Heart left ventricle (tissue), 16 donors: ENCODE measurements at regions not wholly inside any gene's neighbourhood (a gene's known extent, or its start where the extent isn't known, plus 50 kb on each side); places are given as distances from the start of the nearest gene placed in this dataset.
A peak's percentile ranks its signal among the peaks of the same experiment; 100 is the strongest.

Source experiments
- ATAC-seq, 4 donors: fragments of 200-7000 bp; cut with Tn5 transposase; one replicate each; pipeline ENCODE4 v1.9.1; 2020 to 2022; ENCODE audit warnings: moderate library complexity in 4 of 4, mild to moderate bottlenecking in 3 of 4, moderate number of reproducible peaks in 1 of 4
- DNase-seq, 5 donors: peaks; one replicate each; pipeline ENCODE4 v3.0.0-alpha.2; 2020
- H3K27ac ChIP-seq, 12 donors: fragments of 200-600 bp; sonication (generic) in 4 of 12; one replicate each; pipeline versions ENCODE4 v1.5.0 to v1.8.0; 2016 to 2022; ENCODE audit warnings: mild to moderate bottlenecking in 2 of 12
- H3K27me3 ChIP-seq, 9 donors: fragments of 200-600 bp; sonication (generic) in 2 of 9; one replicate each; pipeline versions ENCODE4 v1.5.1 to v1.8.0; 2016 to 2022; ENCODE audit warnings: mild to moderate bottlenecking in 3 of 9
- H3K36me3 ChIP-seq, 9 donors: fragments of 200-600 bp; sonication (generic) in 2 of 9; one replicate each; pipeline versions ENCODE4 v1.5.0 to v1.8.0; 2018 to 2022; ENCODE audit warnings: mild to moderate bottlenecking in 2 of 9
- H3K4me1 ChIP-seq, 12 donors: fragments of 200-600 bp; sonication (generic) in 4 of 12; one replicate each; pipeline versions ENCODE4 v1.5.0 to v1.8.0; 2016 to 2022; ENCODE audit warnings: mild to moderate bottlenecking in 3 of 12
- H3K4me3 ChIP-seq, 12 donors: fragments of 200-600 bp; sonication (generic) in 4 of 12; one replicate each; pipeline versions ENCODE4 v1.5.0 to v1.8.0; 2017 to 2022; ENCODE audit warnings: mild to moderate bottlenecking in 9 of 12, moderate library complexity in 4 of 12
- H3K9me3 ChIP-seq, 12 donors: fragments of 200-600 bp; sonication (generic) in 4 of 12; one replicate each; pipeline versions ENCODE4 v1.5.0 to v1.8.0; 2016 to 2022; ENCODE audit warnings: mild to moderate bottlenecking in 1 of 12
- POLR2A ChIP-seq, 2 donors: fragments of 450-650 bp; IDR thresholded peaks; one replicate each; pipeline ENCODE4 v1.6.1; 2017; ENCODE audit warnings: antibody characterized with exemption in 2 of 2, mild to moderate bottlenecking in 2 of 2, moderate library complexity in 2 of 2
- WGBS, 4 donors: extraction: QIAGEN DNeasy Blood & Tissue Kit in 2 of 4; methylation state at CpG; one replicate each; pipeline versions ENCODE4 v1.1.5 to v1.1.7; 2013 to 2018; 5-methylcytosine and 5-hydroxymethylcytosine counted together
- intact Hi-C, 10 donors: fragments of 100-400 bp; cut with DNase I; formaldehyde crosslinking; loops; one replicate each; pipeline versions ENCODE4 v1.11.1 to v1.14.2; 2022
- TF ChIP-seq, protein P1 (sequence below), 12 donors: fragments of 200-600 bp; sonication (generic) in 4 of 12; IDR thresholded peaks; one replicate each; pipeline versions ENCODE4 v1.5.0 to v1.8.0; 2018 to 2022; ENCODE audit warnings: antibody characterized with exemption in 12 of 12, mild to moderate bottlenecking in 5 of 12
- donor health status: ischemic (EF 13 %, LVEDD 7.1; RV severe dilation, severe dysfunction).
- donor health status: healthy with polysubstance abuse.
- donor health status: DM: no; HTN: yes; CAD: no.
- donor health status: DM: no; HTN: no; CAD: no.
- donor health status: ischemic (EF 25% LVEDD 6.9; RV normal size, moderate dysfunction).
- donor health status: ischemic (EF 25% LVEDD 5.7; RV mildly dilated, moderate dysfunction).
- donor health status: healthy.
- donor health status: DM: yes; HTN: yes; CAD: no.
- donor health status: ischemic (EF 35%, LVEDD 5.7; RV mildly dilated, moderate dysfunction).
- donor health status: nonischemic (EF 11% LVEDD 7.7; RV severe dilation, severe dysfunction).
- donor health status: DM: yes; HTN: yes; CAD: no.
- donor health status: PGD.
- donor health status: ischemic (EF 29% LVEDD 5.4; RV normal size, mild dysfunction).
- donor health status: nonischemic (EF 23%, LVEDD 6.1; RV moderate dilation, normal function).

- 68 to 78% (median 74%) methylated on average over 5 of the region's 5 CpGs for WGBS, 4 donors
- peaks cover 0 to 13% (median 2%) of the 10 kb centered on the region in 12 donors for H3K9me3 ChIP-seq
- TF ChIP-seq, protein P1, sequence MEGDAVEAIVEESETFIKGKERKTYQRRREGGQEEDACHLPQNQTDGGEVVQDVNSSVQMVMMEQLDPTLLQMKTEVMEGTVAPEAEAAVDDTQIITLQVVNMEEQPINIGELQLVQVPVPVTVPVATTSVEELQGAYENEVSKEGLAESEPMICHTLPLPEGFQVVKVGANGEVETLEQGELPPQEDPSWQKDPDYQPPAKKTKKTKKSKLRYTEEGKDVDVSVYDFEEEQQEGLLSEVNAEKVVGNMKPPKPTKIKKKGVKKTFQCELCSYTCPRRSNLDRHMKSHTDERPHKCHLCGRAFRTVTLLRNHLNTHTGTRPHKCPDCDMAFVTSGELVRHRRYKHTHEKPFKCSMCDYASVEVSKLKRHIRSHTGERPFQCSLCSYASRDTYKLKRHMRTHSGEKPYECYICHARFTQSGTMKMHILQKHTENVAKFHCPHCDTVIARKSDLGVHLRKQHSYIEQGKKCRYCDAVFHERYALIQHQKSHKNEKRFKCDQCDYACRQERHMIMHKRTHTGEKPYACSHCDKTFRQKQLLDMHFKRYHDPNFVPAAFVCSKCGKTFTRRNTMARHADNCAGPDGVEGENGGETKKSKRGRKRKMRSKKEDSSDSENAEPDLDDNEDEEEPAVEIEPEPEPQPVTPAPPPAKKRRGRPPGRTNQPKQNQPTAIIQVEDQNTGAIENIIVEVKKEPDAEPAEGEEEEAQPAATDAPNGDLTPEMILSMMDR (IDR thresholded peaks at IDR 0.05) = no peak
- TF ChIP-seq POLR2A (IDR thresholded peaks at IDR 0.05) = no peak
Observed at GRCh38 chr10:126722726-126723125, 52.2 kb upstream of the C10orf90 start.

GRCh38 chr10:126723226-126723625 is 52.7 kb upstream of the C10orf90 start:
- 81 to 89% (median 84%) methylated on average over 5 of the region's 5 CpGs for WGBS, 4 donors
- Histone ChIP-seq H3K36me3 (no peaks in the 10 kb centered on the region), H3K4me1 (no peaks in the 10 kb centered on the region), H3K27ac (no peak overlapping the region), H3K27me3 (peaks cover 0 to 6% (median 0%) of the 10 kb centered on the region in 9 donors), H3K4me3 (no peak overlapping the region), H3K9me3 (peaks cover 0 to 15% (median 2%) of the 10 kb centered on the region in 12 donors)
- intact Hi-C loops = no loop called here
- DNase-seq (no peak), ATAC-seq (no peak)
- TF ChIP-seq, protein P1 (IDR thresholded peaks at IDR 0.05) = no peak
- no peak for TF ChIP-seq POLR2A (IDR thresholded peaks at IDR 0.05)

More at GRCh38 chr10:126722726-126723125, 52.2 kb upstream of the C10orf90 start:
- DNase-seq = no peak
- H3K27me3 ChIP-seq = peaks cover 0 to 6% (median 0%) of the 10 kb centered on the region in 9 donors
- H3K4me1 ChIP-seq = no peaks in the 10 kb centered on the region
- no peaks in the 10 kb centered on the region for H3K36me3 ChIP-seq
- H3K4me3 ChIP-seq = no peak overlapping the region
- intact Hi-C loops = no loop called here
- no peak for ATAC-seq
- no peak overlapping the region for H3K27ac ChIP-seq

- no peak for ATAC-seq
- intact Hi-C loops = no loop called here
- H3K36me3 ChIP-seq = no peaks in the 10 kb centered on the region
- H3K4me3 ChIP-seq = no peak overlapping the region
- DNase-seq = no peak
- H3K27me3 ChIP-seq = peaks cover 0 to 6% (median 0%) of the 10 kb centered on the region in 9 donors
- peaks cover 0 to 8% (median 0%) of the 10 kb centered on the region in 12 donors for H3K4me1 ChIP-seq
- TF ChIP-seq, protein P1 (IDR thresholded peaks at IDR 0.05) = no peak
- no peak for TF ChIP-seq POLR2A (IDR thresholded peaks at IDR 0.05)
- H3K27ac ChIP-seq = no peak overlapping the region
- H3K9me3 ChIP-seq = peaks cover 0 to 15% (median 2%) of the 10 kb centered on the region in 12 donors
- 68 to 72% (median 71%) methylated on average over 6 of the region's 6 CpGs for WGBS, 4 donors
Observed at GRCh38 chr10:126729314-126729870, 58.9 kb upstream of the C10orf90 start.

- H3K27me3 ChIP-seq = peaks cover 0 to 6% (median 0%) of the 10 kb centered on the region in 9 donors
- H3K36me3 ChIP-seq = no peaks in the 10 kb centered on the region
- H3K4me1 ChIP-seq = peaks cover 0 to 8% (median 0%) of the 10 kb centered on the region in 12 donors
- H3K27ac ChIP-seq = peak overlapping the region in 3 of 12 donors; percentile 25 to 37 (median 26)
- DNase-seq (no peak), ATAC-seq (no peak)
- TF ChIP-seq, protein P1 (IDR thresholded peaks at IDR 0.05) = no peak
- TF ChIP-seq POLR2A (IDR thresholded peaks at IDR 0.05) = no peak
- WGBS, 4 donors = 69 to 80% (median 74%) methylated on average over 4 of the region's 4 CpGs
- peaks cover 0 to 15% (median 2%) of the 10 kb centered on the region in 12 donors for H3K9me3 ChIP-seq
- intact Hi-C loops = no loop called here
- no peak overlapping the region for H3K4me3 ChIP-seq
Observed at GRCh38 chr10:126730856-126731609, 60.5 kb upstream of the C10orf90 start.
